Left forelimb (tissue), 1 donor: ENCODE measurements at regions not wholly inside any gene's neighbourhood (a gene's known extent, or its start where the extent isn't known, plus 50 kb on each side); places are given as distances from the start of the nearest gene placed in this dataset.

Source experiments
- DNase-seq: peaks from one replicate; pipeline ENCODE4 v3.0.0-alpha.2; 2018; ENCODE audit warnings: low spot score

- no peak for DNase-seq
These were observed 160.9 kb upstream of the CSF3R start for GRCh38 chr1:36643371-36644270.

- no peak for DNase-seq
These were observed 160.1 kb upstream of the CSF3R start for GRCh38 chr1:36642802-36643201.

DNA sequence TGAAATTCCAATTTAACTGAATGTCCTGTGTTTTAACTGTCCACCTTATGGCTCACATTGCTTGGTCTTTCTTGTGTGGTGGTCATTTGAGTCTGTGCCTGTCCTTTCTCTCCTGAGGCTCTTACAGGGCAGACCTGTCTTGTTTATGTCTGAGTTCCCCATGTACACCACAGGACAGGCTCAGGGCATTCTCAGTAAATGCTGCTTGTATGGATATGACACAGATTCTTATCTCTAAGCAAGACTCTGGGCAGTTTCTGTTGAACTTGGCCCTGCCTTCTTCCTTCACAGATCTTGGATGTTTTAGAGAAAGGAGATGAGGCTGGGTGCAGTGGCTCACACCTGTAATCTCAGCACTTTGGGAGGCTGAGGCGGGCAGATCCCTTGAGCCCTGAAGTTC is 159.1 kb upstream of the CSF3R start:
- DNase-seq = no peak

GRCh38 chr1:36639461-36639860 is 156.7 kb upstream of the CSF3R start:
- no peak for DNase-seq

GRCh38 chr1:36638268-36638667 is 155.6 kb upstream of the CSF3R start:
- DNase-seq = no peak

DNA sequence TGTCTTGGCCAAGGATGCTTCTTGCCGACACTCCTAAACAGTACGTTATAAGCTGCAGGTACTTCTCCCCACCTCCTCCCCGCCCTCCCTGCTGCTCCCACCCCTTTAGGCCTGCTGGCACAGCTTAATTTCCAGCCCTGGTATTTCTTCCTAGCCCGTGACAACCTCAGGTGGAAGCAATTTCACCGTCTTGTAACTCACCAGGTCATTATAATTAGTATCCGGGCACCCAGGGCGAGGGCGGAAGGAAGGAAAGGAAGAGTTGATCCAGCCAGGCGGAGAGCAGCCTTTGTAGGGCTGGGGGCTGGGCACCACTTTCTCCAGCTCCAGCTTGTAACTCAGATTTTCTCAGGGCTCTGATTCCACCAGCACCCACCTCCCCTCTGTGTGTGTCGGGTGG is 153.5 kb upstream of the CSF3R start:
- DNase-seq = no peak

DNA sequence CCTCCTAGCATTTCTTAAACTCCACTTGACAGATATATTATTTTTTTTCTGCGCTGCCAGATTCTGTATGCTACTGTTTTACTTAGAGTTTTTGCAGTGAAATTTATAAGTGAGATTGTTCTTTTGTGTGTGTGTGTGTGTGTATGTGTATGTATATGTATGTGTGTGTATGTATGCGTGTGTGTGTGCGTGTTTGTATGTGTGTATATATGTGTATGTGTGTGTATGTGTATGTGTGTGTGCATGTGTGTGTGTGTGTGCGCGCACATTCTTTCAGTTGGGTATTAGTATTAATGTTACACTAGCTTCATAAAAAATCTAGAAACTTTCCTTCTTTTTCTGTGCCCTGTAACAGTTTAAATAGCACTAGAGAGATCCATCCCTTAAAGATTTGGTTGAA is 152.6 kb upstream of the CSF3R start:
- DNase-seq = no peak

GRCh38 chr1:36628804-36629203 is 146.1 kb upstream of the CSF3R start:
- DNase-seq = no peak

GRCh38 chr1:36626435-36626834 is 143.7 kb upstream of the CSF3R start:
- DNase-seq = no peak

- DNase-seq = no peak
These were observed 143.2 kb upstream of the CSF3R start for GRCh38 chr1:36625935-36626310.

- no peak for DNase-seq
These were observed 142.7 kb upstream of the CSF3R start for GRCh38 chr1:36625253-36625934.

- DNase-seq = no peak
These were observed 141.8 kb upstream of the CSF3R start for GRCh38 chr1:36624466-36624865.

GRCh38 chr1:36622741-36623648 is 140.3 kb upstream of the CSF3R start:
- no peak for DNase-seq

DNA sequence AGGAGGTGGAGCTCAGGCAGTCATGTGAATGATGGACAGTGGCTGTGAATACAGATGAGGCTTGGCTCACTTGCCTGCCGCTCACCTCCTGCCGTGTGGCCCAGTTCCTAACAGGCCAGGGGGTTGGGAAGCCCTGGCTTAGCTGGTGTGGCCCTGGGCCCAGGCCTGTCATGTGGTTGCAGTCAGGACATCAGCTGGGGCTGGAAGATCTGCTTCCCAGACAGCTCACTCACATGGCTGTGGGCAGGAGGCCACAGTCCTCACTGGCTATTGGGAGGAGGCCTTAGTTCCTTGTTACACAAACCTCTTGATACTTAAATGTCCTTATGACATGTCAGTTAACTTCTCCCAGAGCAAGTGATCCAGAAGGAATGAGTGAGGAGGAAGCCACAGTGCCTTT is 138.8 kb upstream of the CSF3R start:
- no peak for DNase-seq

- no peak for DNase-seq
These were observed 137.4 kb upstream of the CSF3R start for GRCh38 chr1:36620142-36620541.

DNA sequence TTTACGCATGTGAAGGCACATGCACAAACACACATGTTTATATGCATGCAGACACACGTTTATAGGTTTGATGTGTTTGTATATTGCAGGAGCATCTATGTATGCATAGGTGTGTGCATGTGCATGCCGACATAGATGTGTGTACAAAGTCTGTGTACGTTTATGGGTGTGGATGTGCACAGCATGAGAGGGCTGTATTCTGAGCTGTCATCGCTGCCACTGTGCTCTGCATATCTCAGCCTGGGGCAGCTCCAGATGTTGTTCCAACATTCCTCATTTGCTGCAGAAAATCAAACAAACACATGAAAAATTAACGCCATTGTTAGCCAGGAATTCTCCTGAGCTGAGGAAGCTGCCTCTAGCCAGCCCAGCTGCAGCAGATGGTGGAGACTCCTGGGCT is 132.3 kb upstream of the CSF3R start:
- no peak for DNase-seq

DNA sequence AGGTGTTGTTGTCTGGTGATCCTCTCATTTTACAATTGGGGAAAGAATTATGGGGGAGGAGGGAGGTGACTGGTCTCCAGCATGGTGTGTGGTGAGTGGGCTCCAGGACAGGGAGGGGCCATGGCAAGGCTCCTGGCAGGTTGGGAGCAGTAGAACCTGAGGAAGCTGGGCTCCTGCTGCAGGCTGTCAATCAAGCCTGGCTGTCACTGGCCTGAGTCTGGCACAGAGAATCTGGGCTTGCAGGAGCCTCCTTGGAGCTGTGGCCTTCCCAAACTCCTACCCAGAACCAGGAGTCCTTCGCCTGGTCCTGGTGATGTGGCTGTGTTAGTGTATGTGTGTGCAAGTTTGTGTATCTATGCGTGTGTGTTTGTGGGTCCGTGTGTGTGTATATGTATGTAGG is 131.9 kb upstream of the CSF3R start:
- no peak for DNase-seq

DNA sequence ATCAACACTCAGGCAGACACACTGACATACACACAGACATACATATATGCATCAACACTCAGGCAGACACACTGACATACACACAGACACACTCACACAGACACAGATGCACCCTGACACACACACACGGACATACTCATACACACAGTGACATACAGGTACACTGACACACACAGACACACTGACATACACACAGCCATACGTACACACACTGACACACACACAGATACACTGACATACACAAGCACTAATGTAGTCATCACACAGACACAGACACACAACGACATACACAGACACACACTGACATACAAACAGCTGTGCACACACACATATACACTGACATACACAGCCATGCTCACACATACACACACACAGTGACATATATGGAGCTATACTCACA is 131.0 kb upstream of the CSF3R start:
- DNase-seq = no peak

GRCh38 chr1:36612881-36613280 is 130.2 kb upstream of the CSF3R start:
- no peak for DNase-seq

- no peak for DNase-seq
These were observed 129.4 kb upstream of the CSF3R start for GRCh38 chr1:36612121-36612520.

- DNase-seq = no peak
These were observed 126.7 kb upstream of the CSF3R start for GRCh38 chr1:36609241-36610027.

- DNase-seq = no peak
These were observed 125.6 kb upstream of the CSF3R start for GRCh38 chr1:36608272-36608671.
